Spleen (tissue), 11 donors: ENCODE measurements at regions not wholly inside any gene's neighbourhood (a gene's known extent, or its start where the extent isn't known, plus 50 kb on each side); places are given as distances from the start of the nearest gene placed in this dataset.

Source experiments
- DNase-seq: peaks from one replicate; pipeline ENCODE4 v3.0.0-alpha.2; 2020
- H3K27ac ChIP-seq, 8 donors: fragments of 200-600 bp; sonication (generic) in 7 of 8; 1 replicate in 4 of 8; 2 replicates in 4 of 8; pipeline versions ENCODE4 v1.5.0 to v1.8.0; 2016 to 2021; ENCODE audit warnings: inconsistent platforms in 4 of 8, mild to moderate bottlenecking in 4 of 8, moderate library complexity in 1 of 8
- H3K27me3 ChIP-seq, 7 donors: fragments of 200-600 bp; sonication (generic) in 6 of 7; replicated peaks in 1 of 7; 1 replicate in 4 of 7; 2 replicates in 3 of 7; pipeline versions ENCODE4 v1.5.0 to v1.8.0; 2016 to 2021; ENCODE audit warnings: inconsistent platforms in 3 of 7, mild to moderate bottlenecking in 1 of 7
- H3K36me3 ChIP-seq, 6 donors: fragments of 200-600 bp; sonication (generic) in 5 of 6; 1 replicate in 4 of 6; 2 replicates in 2 of 6; pipeline versions ENCODE4 v1.5.0 to v1.8.0; 2016 to 2021; ENCODE audit warnings: inconsistent platforms in 2 of 6
- H3K4me1 ChIP-seq, 6 donors: fragments of 200-600 bp; sonication (generic) in 5 of 6; 1 replicate in 3 of 6; 2 replicates in 3 of 6; pipeline versions ENCODE4 v1.5.0 to v1.8.0; 2016 to 2021; ENCODE audit warnings: inconsistent platforms in 3 of 6
- H3K4me3 ChIP-seq, 8 donors: fragments of 200-600 bp; sonication (generic) in 7 of 8; 1 replicate in 4 of 8; 2 replicates in 4 of 8; pipeline versions ENCODE4 v1.5.0 to v1.8.0; 2016 to 2021; ENCODE audit warnings: inconsistent platforms in 4 of 8, mild to moderate bottlenecking in 4 of 8, moderate library complexity in 2 of 8
- H3K9me3 ChIP-seq, 8 donors: fragments of 200-600 bp; sonication (generic) in 7 of 8; 1 replicate in 4 of 8; 2 replicates in 4 of 8; pipeline versions ENCODE4 v1.5.0 to v1.8.0; 2016 to 2021; ENCODE audit warnings: inconsistent platforms in 4 of 8
- POLR2A ChIP-seq, 3 donors: fragments of 450-650 bp; IDR thresholded peaks; one replicate each; pipeline ENCODE4 v1.5.1; 2017; ENCODE audit warnings: antibody characterized with exemption in 3 of 3, mild to moderate bottlenecking in 1 of 3
- POLR2AphosphoS5 ChIP-seq, 3 donors: sonication (generic); formaldehyde crosslinking; IDR thresholded peaks; one replicate each; pipeline ENCODE4 v1.5.1; 2017; ENCODE audit warnings: antibody characterized with exemption in 3 of 3
- WGBS, 5 donors: extraction: QIAGEN DNeasy Blood & Tissue Kit in 3 of 5; methylation state at CpG; one replicate each; pipeline versions ENCODE4 v1.1.5 to v1.1.7; 2013 to 2018; 5-methylcytosine and 5-hydroxymethylcytosine counted together
- intact Hi-C: fragments of 100-400 bp; cut with DNase I; formaldehyde crosslinking; loops from one replicate; pipeline ENCODE4 v1.15.0; 2023; ENCODE audit warnings: low total_unique reads
- TF ChIP-seq, protein P1 (sequence below), 11 experiments: fragments of 200-600 bp in 7 of 11; fragments of 450-650 bp in 4 of 11; sonication (generic) in 4 of 11; IDR thresholded peaks in 8 of 11; conservative IDR thresholded peaks in 3 of 11; 1 replicate in 7 of 11; 2 replicates in 4 of 11; pipeline versions ENCODE4 v1.4.0 to v1.8.0; 2016 to 2021; ENCODE audit warnings: antibody characterized with exemption in 11 of 11, inconsistent platforms in 4 of 11, mild to moderate bottlenecking in 1 of 11
- donor health status: healthy with polysubstance abuse.
- donor health status: DM: no; HTN: no; CAD: no; lungs with moderate emphysema.
- donor health status: DM: no; HTN: no; CAD: no.
- donor health status: Bipolar disorder and iron deficiency.
- donor health status: healthy.
- donor health status: DM: no; HTN: no; CAD: no.
- donor health status: DM: yes; HTN: yes; CAD: no.

DNA sequence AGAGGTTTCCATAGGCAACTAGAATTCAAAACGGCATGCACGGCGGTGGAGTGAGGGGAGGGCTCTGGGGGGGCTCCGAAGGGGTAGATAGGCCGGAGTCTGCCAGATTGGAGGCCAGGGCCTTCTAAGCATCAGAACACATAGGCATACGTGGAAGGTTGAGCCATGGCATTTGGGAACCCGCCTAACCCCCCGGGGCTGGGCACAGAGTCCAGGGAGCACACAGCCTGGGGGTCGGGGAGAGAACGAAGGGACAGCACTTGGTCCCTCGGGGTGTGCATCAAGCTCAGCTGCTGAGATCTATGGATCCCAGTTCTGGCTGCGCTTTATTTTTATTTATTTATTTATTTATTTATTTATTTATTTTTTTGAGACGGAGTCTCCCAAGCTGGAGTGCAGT is 89.4 kb upstream of the TNS3 start:
- no peak for TF ChIP-seq POLR2A (IDR thresholded peaks at IDR 0.05)
- TF ChIP-seq POLR2AphosphoS5 (IDR thresholded peaks at IDR 0.05): no peak
- TF ChIP-seq, protein P1, sequence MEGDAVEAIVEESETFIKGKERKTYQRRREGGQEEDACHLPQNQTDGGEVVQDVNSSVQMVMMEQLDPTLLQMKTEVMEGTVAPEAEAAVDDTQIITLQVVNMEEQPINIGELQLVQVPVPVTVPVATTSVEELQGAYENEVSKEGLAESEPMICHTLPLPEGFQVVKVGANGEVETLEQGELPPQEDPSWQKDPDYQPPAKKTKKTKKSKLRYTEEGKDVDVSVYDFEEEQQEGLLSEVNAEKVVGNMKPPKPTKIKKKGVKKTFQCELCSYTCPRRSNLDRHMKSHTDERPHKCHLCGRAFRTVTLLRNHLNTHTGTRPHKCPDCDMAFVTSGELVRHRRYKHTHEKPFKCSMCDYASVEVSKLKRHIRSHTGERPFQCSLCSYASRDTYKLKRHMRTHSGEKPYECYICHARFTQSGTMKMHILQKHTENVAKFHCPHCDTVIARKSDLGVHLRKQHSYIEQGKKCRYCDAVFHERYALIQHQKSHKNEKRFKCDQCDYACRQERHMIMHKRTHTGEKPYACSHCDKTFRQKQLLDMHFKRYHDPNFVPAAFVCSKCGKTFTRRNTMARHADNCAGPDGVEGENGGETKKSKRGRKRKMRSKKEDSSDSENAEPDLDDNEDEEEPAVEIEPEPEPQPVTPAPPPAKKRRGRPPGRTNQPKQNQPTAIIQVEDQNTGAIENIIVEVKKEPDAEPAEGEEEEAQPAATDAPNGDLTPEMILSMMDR (IDR thresholded peaks at IDR 0.05 in 8 of 11, conservative IDR thresholded peaks at IDR 0.05 in 3 of 11): no peak
- intact Hi-C loops: no loop called here
- Histone ChIP-seq H3K27me3 (no peaks in the 10 kb centered on the region), H3K4me1 (peaks cover 0 to 56% (median 32%) of the 10 kb centered on the region in 6 donors), H3K4me3 (no peak overlapping the region), H3K36me3 (no peaks in the 10 kb centered on the region), H3K9me3 (peaks cover 0 to under 1% (median 0%) of the 10 kb centered on the region in 8 donors), H3K27ac (peak overlapping the region in 7 of 8 donors; percentile 24 to 92 (median 85))
- no peak for DNase-seq
- 83 to 92% (median 86%) methylated on average over 13 of the region's 13 CpGs for WGBS, 5 donors

DNA sequence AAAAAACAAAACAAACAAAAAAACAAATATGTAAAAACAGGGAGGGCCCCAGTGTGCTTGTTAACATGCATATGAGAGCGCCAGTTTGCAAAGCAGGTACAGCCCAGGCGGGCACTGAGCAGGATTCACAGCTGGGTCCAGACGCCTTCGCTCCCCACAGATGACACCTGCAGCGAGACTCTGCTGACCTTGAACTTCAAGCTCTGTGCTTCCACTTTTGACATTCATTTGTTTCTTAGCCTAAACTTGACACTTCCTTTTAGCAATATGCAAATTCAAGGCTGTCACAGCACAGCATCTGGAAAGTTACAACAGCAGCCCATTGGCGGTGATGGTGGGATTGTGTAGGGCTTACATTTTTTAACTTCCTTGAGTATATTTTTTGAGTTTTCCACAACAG is 88.8 kb upstream of the TNS3 start:
- Histone ChIP-seq H3K36me3 (no peaks in the 10 kb centered on the region), H3K27me3 (no peaks in the 10 kb centered on the region), H3K27ac (peak overlapping the region in 7 of 8 donors; percentile 79 to 92 (median 85)), H3K4me1 (peaks cover 0 to 62% (median 32%) of the 10 kb centered on the region in 6 donors), H3K9me3 (no peaks in the 10 kb centered on the region), H3K4me3 (no peak overlapping the region)
- TF ChIP-seq POLR2AphosphoS5 (IDR thresholded peaks at IDR 0.05): peak in 2 of 3 donors; percentile 81 to 82
- TF ChIP-seq, protein P1 (IDR thresholded peaks at IDR 0.05 in 8 of 11, conservative IDR thresholded peaks at IDR 0.05 in 3 of 11): no peak
- peak in 1 of 3 donors; percentile 26 for TF ChIP-seq POLR2A (IDR thresholded peaks at IDR 0.05)
- peak; percentile 90 for DNase-seq
- intact Hi-C loops: no loop called here
- 48 to 55% (median 51%) methylated on average over 6 of the region's 6 CpGs for WGBS, 5 donors

DNA sequence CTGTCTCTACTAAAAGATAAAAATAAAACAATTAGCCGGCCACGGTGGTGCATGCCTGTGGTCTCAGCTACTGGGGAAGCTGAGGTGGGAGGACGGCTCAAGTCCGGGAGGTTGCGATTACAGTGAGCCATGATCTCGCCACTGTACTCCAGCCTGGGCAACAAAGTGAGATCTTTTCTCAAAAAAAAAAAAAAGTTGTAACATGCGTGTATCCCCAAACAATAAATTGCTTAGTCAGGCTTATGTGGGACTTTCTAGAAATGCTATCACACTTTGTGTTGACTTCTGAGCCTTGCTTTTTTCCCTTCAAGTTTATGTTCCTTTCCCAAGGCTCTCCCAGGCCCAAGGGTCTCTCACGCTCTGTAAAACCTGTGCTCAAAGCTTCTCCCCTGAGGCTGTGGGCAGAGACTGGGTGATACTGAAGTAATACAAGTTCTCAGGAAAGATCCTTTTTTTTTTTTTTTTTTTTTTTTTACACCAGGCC is 88.0 kb upstream of the TNS3 start:
- peak; percentile 43 for DNase-seq
- Histone ChIP-seq H3K4me1 (peaks cover 0 to 63% (median 32%) of the 10 kb centered on the region in 6 donors), H3K27me3 (no peaks in the 10 kb centered on the region), H3K9me3 (no peaks in the 10 kb centered on the region), H3K4me3 (no peak overlapping the region), H3K27ac (peak overlapping the region; percentile 44 to 92 (median 84)), H3K36me3 (no peaks in the 10 kb centered on the region)
- 34 to 52% (median 38%) methylated on average over 8 of the region's 8 CpGs for WGBS, 5 donors
- intact Hi-C loops: no loop called here
- TF ChIP-seq, protein P1 (IDR thresholded peaks at IDR 0.05 in 8 of 11, conservative IDR thresholded peaks at IDR 0.05 in 3 of 11): no peak
- TF ChIP-seq POLR2A (IDR thresholded peaks at IDR 0.05) (no peak), POLR2AphosphoS5 (IDR thresholded peaks at IDR 0.05) (no peak)

DNA sequence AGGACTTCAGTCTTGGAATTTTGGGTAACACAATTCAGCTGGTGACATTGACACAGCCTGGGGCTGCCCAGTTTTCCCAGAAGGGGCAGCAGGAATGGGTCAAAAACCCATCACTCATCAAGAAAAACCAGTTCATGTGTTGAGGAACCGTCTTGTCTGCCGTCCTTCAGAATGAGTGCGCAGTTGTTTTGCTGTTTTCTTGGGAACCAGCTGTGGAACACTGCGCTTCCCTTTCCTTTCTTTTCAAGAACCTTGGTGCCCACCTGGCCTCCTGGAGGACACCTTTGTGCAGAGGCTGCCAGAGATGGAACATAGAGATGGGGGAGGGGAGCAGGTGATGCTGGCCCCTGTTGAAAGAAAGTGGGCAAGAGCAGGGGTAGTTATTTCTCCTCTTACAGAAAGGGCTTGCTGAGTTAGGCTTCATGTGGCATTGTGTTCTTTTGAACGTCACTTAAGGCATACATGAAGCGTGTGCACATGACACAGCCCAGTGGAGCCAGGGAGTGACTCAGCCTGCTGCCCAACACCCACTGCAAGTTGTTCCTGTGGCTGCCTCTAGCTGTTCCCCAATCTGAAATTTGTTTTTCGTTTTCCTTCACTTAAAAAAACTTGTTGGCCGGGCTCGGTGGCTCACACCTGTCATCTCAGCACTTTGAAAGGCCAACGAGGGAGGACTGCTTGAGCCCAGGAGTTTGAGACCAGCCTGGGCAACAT is 87.4 kb upstream of the TNS3 start:
- Histone ChIP-seq H3K9me3 (no peaks in the 10 kb centered on the region), H3K27ac (peak overlapping the region; percentile 77 to 92 (median 84)), H3K4me3 (no peak overlapping the region), H3K4me1 (peaks cover 0 to 63% (median 32%) of the 10 kb centered on the region in 6 donors), H3K27me3 (no peaks in the 10 kb centered on the region), H3K36me3 (no peaks in the 10 kb centered on the region)
- 39 to 54% (median 51%) methylated on average over 10 of the region's 10 CpGs for WGBS, 5 donors
- DNase-seq: peak; percentile 90
- intact Hi-C loops: no loop called here
- TF ChIP-seq POLR2AphosphoS5 (IDR thresholded peaks at IDR 0.05) (peak in 2 of 3 donors; percentile 74 to 82), POLR2A (IDR thresholded peaks at IDR 0.05) (no peak)
- TF ChIP-seq, protein P1 (IDR thresholded peaks at IDR 0.05 in 8 of 11, conservative IDR thresholded peaks at IDR 0.05 in 3 of 11): peak in 3 of 11 experiments; percentile 45 to 47 (median 46)
